ENCODE measurements at regions not wholly inside any gene's neighbourhood (a gene's known extent, or its start where the extent isn't known, plus 50 kb on each side); places are given as distances from the start of the nearest gene placed in this dataset.

GRCh38 chr2:195495351-195495750 is 161.7 kb upstream of the SLC39A10 start:
- Histone ChIP-seq H3K9me2 (replicated peaks; ENCODE audit: low read depth, low read length) (no peaks in the 10 kb centered on the region), H3K4me2 (ENCODE audit: low read depth, low read length, poor library complexity, severe bottlenecking) (peak overlapping the region; percentile 46), H2AFZ (ENCODE audit: low read length) (no peak overlapping the region), H3K4me3 (ENCODE audit: low read length, poor library complexity, severe bottlenecking) (peak overlapping the region; percentile 5), H3F3A (ENCODE audit: low read depth) (no peaks in the 10 kb centered on the region), H3K79me2 (ENCODE audit: insufficient read depth, low read length) (no peaks in the 10 kb centered on the region), H3K27me3 (ENCODE audit: insufficient read depth, low read length, poor library complexity, severe bottlenecking) (no peaks in the 10 kb centered on the region), H3K4me1 (ENCODE audit: insufficient read depth, low read length, poor library complexity, severe bottlenecking) (peaks cover 61% of the 10 kb centered on the region), H3K36me3 (ENCODE audit: insufficient read depth, low read length) (no peaks in the 10 kb centered on the region), H4K20me1 (ENCODE audit: insufficient read depth, low read length, poor library complexity, severe bottlenecking) (no peaks in the 10 kb centered on the region), H3K9ac (ENCODE audit: low read depth, low read length, poor library complexity, severe bottlenecking) (peak overlapping the region; percentile 34), H3K9me3 (ENCODE audit: insufficient read depth, low read depth, low read length) (no peaks in the 10 kb centered on the region)
- TF ChIP-seq EZH2phosphoT487 (IDR thresholded peaks at IDR 0.05; ENCODE audit: borderline replicate concordance): no peak
- no peak for TF ChIP-seq CTCF (conservative IDR thresholded peaks at IDR 0.05; ENCODE audit: low read length)

- H4K20me1 ChIP-seq (ENCODE audit: insufficient read depth, low read length, poor library complexity, severe bottlenecking): no peaks in the 10 kb centered on the region
- TF ChIP-seq EZH2phosphoT487 (IDR thresholded peaks at IDR 0.05; ENCODE audit: borderline replicate concordance) (no peak), CTCF (conservative IDR thresholded peaks at IDR 0.05; ENCODE audit: low read length) (no peak)
- no peaks in the 10 kb centered on the region for H3F3A ChIP-seq (ENCODE audit: low read depth)
- H3K9ac ChIP-seq (ENCODE audit: low read depth, low read length, poor library complexity, severe bottlenecking): peak overlapping the region; percentile 2
- no peak overlapping the region for H3K4me2 ChIP-seq (ENCODE audit: low read depth, low read length, poor library complexity, severe bottlenecking)
- no peaks in the 10 kb centered on the region for H3K9me3 ChIP-seq (ENCODE audit: insufficient read depth, low read depth, low read length)
- peaks cover 68% of the 10 kb centered on the region for H3K4me1 ChIP-seq (ENCODE audit: insufficient read depth, low read length, poor library complexity, severe bottlenecking)
- H3K79me2 ChIP-seq (ENCODE audit: insufficient read depth, low read length): no peaks in the 10 kb centered on the region
- H2AFZ ChIP-seq (ENCODE audit: low read length): no peak overlapping the region
- no peaks in the 10 kb centered on the region for H3K27me3 ChIP-seq (ENCODE audit: insufficient read depth, low read length, poor library complexity, severe bottlenecking)
- H3K9me2 ChIP-seq (replicated peaks; ENCODE audit: low read depth, low read length): no peaks in the 10 kb centered on the region
- no peak overlapping the region for H3K4me3 ChIP-seq (ENCODE audit: low read length, poor library complexity, severe bottlenecking)
- H3K36me3 ChIP-seq (ENCODE audit: insufficient read depth, low read length): no peaks in the 10 kb centered on the region
Observed at GRCh38 chr2:195494451-195494850, 162.6 kb upstream of the SLC39A10 start.

- TF ChIP-seq EZH2phosphoT487 (IDR thresholded peaks at IDR 0.05; ENCODE audit: borderline replicate concordance): no peak
- no peak for TF ChIP-seq CTCF (conservative IDR thresholded peaks at IDR 0.05; ENCODE audit: low read length)
- Histone ChIP-seq H4K20me1 (ENCODE audit: insufficient read depth, low read length, poor library complexity, severe bottlenecking) (no peaks in the 10 kb centered on the region), H3K9me3 (ENCODE audit: insufficient read depth, low read depth, low read length) (no peaks in the 10 kb centered on the region), H3K27me3 (ENCODE audit: insufficient read depth, low read length, poor library complexity, severe bottlenecking) (no peaks in the 10 kb centered on the region), H3K4me1 (ENCODE audit: insufficient read depth, low read length, poor library complexity, severe bottlenecking) (peaks cover 78% of the 10 kb centered on the region), H3K9me2 (replicated peaks; ENCODE audit: low read depth, low read length) (no peaks in the 10 kb centered on the region), H3F3A (ENCODE audit: low read depth) (no peaks in the 10 kb centered on the region), H3K9ac (ENCODE audit: low read depth, low read length, poor library complexity, severe bottlenecking) (no peak overlapping the region), H2AFZ (ENCODE audit: low read length) (no peak overlapping the region), H3K36me3 (ENCODE audit: insufficient read depth, low read length) (no peaks in the 10 kb centered on the region), H3K4me3 (ENCODE audit: low read length, poor library complexity, severe bottlenecking) (no peak overlapping the region), H3K4me2 (ENCODE audit: low read depth, low read length, poor library complexity, severe bottlenecking) (no peak overlapping the region), H3K79me2 (ENCODE audit: insufficient read depth, low read length) (no peaks in the 10 kb centered on the region)
Observed at GRCh38 chr2:195493416-195493815, 163.6 kb upstream of the SLC39A10 start.
